AG04450 (cell line): ENCODE measurements at regions not wholly inside any gene's neighbourhood (a gene's known extent, or its start where the extent isn't known, plus 50 kb on each side); places are given as distances from the start of the nearest gene placed in this dataset.
"Not testable (repeated sequence)": the region's sequence is repeated elsewhere in the genome, so short reads cannot be mapped to it uniquely, and the experiment has no call there.

ENCODE experiments used
- CTCF ChIA-PET: fragments of 300-600, 350-600 bp; formaldehyde crosslinking; extraction: SDS; loops from one replicate; lab custom pipeline; 2022; ENCODE audit warnings: antibody characterized with exemption, inconsistent platforms; lab: Charles Lee
- POLR2A ChIA-PET: fragments of 350-600 bp; formaldehyde crosslinking; extraction: SDS; loops from one replicate; lab custom pipeline; 2021; ENCODE audit warnings: antibody characterized with exemption, inconsistent platforms; lab: Yijun Ruan, JAX
- DNase-seq: peaks from one replicate; pipeline ENCODE4 v3.0.0-alpha.2; 2011; ENCODE audit warnings: low read depth, low spot score
- H3K27ac ChIP-seq: one replicate; pipeline ENCODE4 v1.5.1; 2012; ENCODE audit warnings: low read depth, low read length, control low read depth
- H3K27me3 ChIP-seq: one replicate; pipeline ENCODE4 v1.6.0; 2012; ENCODE audit warnings: low read length; ENCODE audit not compliant: control insufficient read depth, insufficient read depth
- H3K4me3 ChIP-seq: 2 replicates; pipeline ENCODE4 v1.5.1; 2011; ENCODE audit warnings: mild to moderate bottlenecking, low read depth, low read length, control low read depth
- H3K9me3 ChIP-seq: 2 replicates; pipeline ENCODE4 v1.5.1; 2012; ENCODE audit warnings: low read length; ENCODE audit not compliant: control insufficient read depth, insufficient read depth
- TF ChIP-seq, protein P1 (sequence below): IDR thresholded peaks from 2 replicates; pipeline ENCODE4 v1.5.1; 2011; ENCODE audit warnings: low read depth, low read length, control low read depth, inconsistent platforms

DNA sequence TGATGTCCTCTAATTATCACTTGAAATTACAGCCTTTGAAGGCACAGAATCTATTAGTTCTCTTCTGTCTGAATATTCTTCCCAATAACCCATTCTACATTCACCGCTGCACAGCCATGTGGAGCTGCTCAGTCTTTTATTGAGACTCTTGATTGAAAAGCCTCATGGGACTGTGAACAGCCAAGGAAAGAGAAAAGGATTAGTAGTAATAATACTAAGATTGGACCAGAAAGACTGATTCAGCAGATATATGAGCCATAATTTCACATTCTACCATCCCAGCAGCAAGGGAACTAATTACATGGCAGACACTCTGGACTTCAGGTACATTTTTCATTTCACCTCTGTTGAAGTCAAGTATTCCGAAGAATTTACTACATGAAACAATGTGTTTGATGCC is 2471.7 kb downstream of the ARAP2 start:
- H3K9me3 ChIP-seq = no peaks in the 10 kb centered on the region
- H3K27ac ChIP-seq = no peak overlapping the region
- POLR2A ChIA-PET = no interaction called here
- TF ChIP-seq, protein P1, sequence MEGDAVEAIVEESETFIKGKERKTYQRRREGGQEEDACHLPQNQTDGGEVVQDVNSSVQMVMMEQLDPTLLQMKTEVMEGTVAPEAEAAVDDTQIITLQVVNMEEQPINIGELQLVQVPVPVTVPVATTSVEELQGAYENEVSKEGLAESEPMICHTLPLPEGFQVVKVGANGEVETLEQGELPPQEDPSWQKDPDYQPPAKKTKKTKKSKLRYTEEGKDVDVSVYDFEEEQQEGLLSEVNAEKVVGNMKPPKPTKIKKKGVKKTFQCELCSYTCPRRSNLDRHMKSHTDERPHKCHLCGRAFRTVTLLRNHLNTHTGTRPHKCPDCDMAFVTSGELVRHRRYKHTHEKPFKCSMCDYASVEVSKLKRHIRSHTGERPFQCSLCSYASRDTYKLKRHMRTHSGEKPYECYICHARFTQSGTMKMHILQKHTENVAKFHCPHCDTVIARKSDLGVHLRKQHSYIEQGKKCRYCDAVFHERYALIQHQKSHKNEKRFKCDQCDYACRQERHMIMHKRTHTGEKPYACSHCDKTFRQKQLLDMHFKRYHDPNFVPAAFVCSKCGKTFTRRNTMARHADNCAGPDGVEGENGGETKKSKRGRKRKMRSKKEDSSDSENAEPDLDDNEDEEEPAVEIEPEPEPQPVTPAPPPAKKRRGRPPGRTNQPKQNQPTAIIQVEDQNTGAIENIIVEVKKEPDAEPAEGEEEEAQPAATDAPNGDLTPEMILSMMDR = no peak
- no peaks in the 10 kb centered on the region for H3K27me3 ChIP-seq
- DNase-seq = no peak
- CTCF ChIA-PET = no interaction called here
- no peak overlapping the region for H3K4me3 ChIP-seq

DNA sequence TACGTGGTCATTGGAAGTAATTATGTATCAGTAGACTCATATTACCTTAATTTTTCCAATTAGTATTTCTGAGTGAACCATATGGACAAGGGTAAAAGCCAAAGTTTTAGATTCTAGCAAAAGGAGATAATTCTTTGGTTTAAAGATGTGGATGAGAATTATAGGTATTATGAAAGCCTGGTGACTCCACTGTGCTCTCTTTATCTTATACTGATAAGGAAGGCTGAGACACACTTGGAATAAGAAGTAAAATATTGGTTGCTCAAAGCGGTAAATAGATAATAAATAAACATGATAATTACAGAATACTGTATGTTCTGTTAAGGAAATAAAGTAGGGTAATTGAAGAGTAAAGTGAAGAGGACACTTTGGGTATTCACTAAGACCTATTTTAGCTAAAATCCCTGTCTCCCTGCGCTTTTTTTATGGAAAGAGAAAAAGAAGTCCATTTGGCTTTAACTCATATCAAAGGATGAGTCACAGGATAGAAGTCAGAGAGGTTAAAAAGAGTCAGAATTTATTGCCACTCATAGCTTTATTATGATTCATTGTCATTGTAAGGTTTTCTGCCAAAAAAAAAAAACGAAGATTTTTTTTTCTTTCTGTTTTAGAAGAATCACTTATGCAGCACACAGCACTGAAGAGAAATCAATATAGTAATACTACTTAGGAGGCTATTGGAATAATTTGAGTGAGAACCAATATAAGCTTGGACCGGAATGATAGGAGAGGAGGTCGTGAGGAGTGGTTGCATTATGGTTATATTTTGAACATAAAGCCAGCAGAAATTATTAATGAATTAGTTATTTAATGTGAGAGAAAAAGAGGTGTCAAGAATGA is 2463.1 kb downstream of the ARAP2 start:
- TF ChIP-seq, protein P1 = no peak
- H3K27ac ChIP-seq = no peak overlapping the region
- H3K4me3 ChIP-seq = no peak overlapping the region
- no peak for DNase-seq
- ChIA-PET POLR2A (interaction anchor here (0.6 kb wide), 2 partner anchors 54 to 530 kb away, joined by 3 to 4 read pairs; no protein-coding TSS in a partner anchor), CTCF (no interaction called here)
- no peaks in the 10 kb centered on the region for H3K27me3 ChIP-seq
- H3K9me3 ChIP-seq = no peaks in the 10 kb centered on the region

DNA sequence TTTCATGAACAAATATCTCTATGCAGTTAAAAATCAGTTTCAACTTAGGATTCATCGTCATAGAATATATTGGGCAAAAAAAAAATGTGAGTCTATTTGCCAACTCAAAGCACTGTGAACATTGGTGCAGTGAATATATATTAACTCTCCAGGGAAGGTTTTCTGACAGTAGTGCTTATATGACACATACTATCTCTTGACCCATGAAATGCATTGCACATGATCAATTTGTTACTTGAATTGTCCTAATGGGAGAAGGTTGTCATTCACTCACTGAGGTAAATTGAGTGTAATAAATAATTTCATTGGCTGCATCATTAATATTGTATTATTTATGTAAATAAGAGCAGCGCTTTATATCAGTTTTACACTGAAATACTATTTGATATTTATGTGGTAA is 2458.5 kb downstream of the ARAP2 start:
- H3K9me3 ChIP-seq = no peaks in the 10 kb centered on the region
- H3K4me3 ChIP-seq = no peak overlapping the region
- ChIA-PET CTCF (no interaction called here), POLR2A (no interaction called here)
- no peak overlapping the region for H3K27ac ChIP-seq
- TF ChIP-seq, protein P1 = no peak
- H3K27me3 ChIP-seq = no peaks in the 10 kb centered on the region
- no peak for DNase-seq

DNA sequence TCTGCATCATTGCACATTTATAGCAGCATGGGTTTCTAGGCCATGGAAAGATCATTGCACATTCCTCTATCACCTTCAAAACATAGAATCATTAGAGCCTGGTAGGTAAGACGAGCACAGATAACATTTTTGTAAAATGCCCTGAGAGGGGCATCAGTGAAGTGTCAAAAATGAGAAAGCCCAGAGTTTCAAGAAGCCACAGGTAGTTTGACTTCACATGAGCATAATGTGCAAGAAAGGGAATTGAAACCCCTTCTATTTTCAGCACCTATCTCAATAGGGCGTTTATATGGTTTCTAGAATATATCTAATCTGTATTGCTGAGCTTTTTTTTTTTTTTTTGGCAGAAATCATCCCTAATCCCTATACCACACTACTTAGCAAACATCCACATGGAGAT is 2441.7 kb downstream of the ARAP2 start:
- Histone ChIP-seq H3K27me3 (no peaks in the 10 kb centered on the region), H3K9me3 (no peaks in the 10 kb centered on the region), H3K4me3 (no peak overlapping the region), H3K27ac (no peak overlapping the region)
- TF ChIP-seq, protein P1 = no peak
- ChIA-PET POLR2A (no interaction called here), CTCF (no interaction called here)
- DNase-seq = no peak

DNA sequence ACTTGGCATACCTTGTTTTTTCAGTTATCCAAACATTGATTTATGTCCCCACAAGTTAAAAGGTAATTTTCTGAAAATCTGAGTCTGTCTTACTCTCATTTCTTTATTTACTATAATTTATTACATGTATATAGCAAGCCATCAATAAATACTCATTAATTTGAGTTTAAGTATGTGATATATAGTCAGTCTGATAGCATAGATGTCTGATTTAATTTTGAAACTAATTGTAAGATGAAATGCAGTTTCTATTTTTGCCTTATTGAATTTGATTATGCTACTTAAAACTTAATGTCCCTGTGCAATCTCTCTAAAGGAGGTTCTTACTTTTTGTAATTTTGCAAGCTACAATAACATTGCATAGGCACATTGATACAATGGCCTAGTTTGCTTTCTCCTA is 2418.6 kb downstream of the ARAP2 start:
- no peak for DNase-seq
- TF ChIP-seq, protein P1 = no peak
- Histone ChIP-seq H3K27me3 (no peaks in the 10 kb centered on the region), H3K27ac (no peak overlapping the region), H3K9me3 (no peaks in the 10 kb centered on the region), H3K4me3 (no peak overlapping the region)
- CTCF ChIA-PET = no interaction called here
- POLR2A ChIA-PET = no interaction called here

DNA sequence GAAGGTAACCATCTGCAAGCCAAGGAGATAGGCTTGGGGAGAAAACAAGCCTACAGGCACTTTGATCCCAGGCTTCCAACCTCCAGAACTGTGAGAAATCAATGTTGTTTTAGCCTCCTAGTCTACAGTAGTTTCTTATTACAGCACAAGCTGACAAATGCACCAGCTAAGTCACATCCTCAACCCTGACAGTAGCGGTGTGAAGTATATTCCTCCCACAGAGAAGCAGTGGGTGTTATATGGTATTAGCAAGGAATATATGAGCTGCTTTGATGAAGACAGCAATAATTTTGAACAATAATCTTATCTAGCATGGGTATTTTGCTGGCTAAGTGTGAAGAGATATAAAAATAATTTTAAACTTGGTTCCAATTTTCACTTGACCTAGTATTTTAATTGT is 2415.0 kb downstream of the ARAP2 start:
- H3K9me3 ChIP-seq, H3K4me3 ChIP-seq, DNase-seq, H3K27ac ChIP-seq, H3K27me3 ChIP-seq, POLR2A ChIA-PET, CTCF ChIA-PET: not testable (repeated sequence)
